A549 (cell line): ENCODE measurements at regions not wholly inside any gene's neighbourhood (a gene's known extent, or its start where the extent isn't known, plus 50 kb on each side); places are given as distances from the start of the nearest gene placed in this dataset.

Source experiments
- BHLHE40 ChIP-seq: IDR thresholded peaks from 2 replicates; pipeline ENCODE4 v1.6.1; 2012; ENCODE audit warnings: low read depth, low read length, inconsistent platforms
- CEBPB ChIP-seq, 2 experiments: fragments of >200 bp in 1 of 2; sonication (Bioruptor Twin) in 1 of 2; formaldehyde crosslinking in 1 of 2; IDR thresholded peaks; 2 replicates each; pipeline ENCODE4 v1.6.1; 2012 to 2016
- CTCF ChIP-seq: fragments of >200 bp; sonication (Bioruptor Twin); formaldehyde crosslinking; IDR thresholded peaks from 3 replicates; pipeline ENCODE4 v1.5.1; 2016
- E2F6 ChIP-seq: IDR thresholded peaks from 2 replicates; pipeline ENCODE4 v1.6.1; 2012; ENCODE audit warnings: low read depth, borderline replicate concordance
- EP300 ChIP-seq, 2 experiments: fragments of >200 bp; sonication (Bioruptor Twin); formaldehyde crosslinking; IDR thresholded peaks; 2 replicates in 1 of 2; 3 replicates in 1 of 2; pipeline ENCODE4 v1.6.1; 2016 to 2017
- ESRRA ChIP-seq: fragments of 150-350 bp; IDR thresholded peaks from 2 replicates; pipeline ENCODE4 v1.6.1; 2014; ENCODE audit warnings: mild to moderate bottlenecking, low read length, borderline replicate concordance
- JUN ChIP-seq, 2 experiments: fragments of >200 bp; sonication (Bioruptor Twin); formaldehyde crosslinking; IDR thresholded peaks; 2 replicates in 1 of 2; 3 replicates in 1 of 2; pipeline ENCODE4 v1.6.1; 2016 to 2017
- MAX ChIP-seq: IDR thresholded peaks from 2 replicates; pipeline ENCODE4 v1.6.1; 2012
- NR3C1 ChIP-seq: fragments of >200 bp; sonication (Bioruptor Twin); formaldehyde crosslinking; IDR thresholded peaks from 3 replicates; pipeline ENCODE4 v1.6.1; 2017
- POLR2A ChIP-seq: IDR thresholded peaks from 2 replicates; pipeline ENCODE4 v1.6.1; 2012; ENCODE audit warnings: mild to moderate bottlenecking, low read length
- RAD21 ChIP-seq, 2 experiments: fragments of >200 bp in 1 of 2; sonication (Bioruptor Twin) in 1 of 2; formaldehyde crosslinking in 1 of 2; IDR thresholded peaks in 1 of 2; conservative IDR thresholded peaks in 1 of 2; 2 replicates in 1 of 2; 3 replicates in 1 of 2; pipeline ENCODE4 v1.6.1; 2012 to 2018; ENCODE audit warnings: inconsistent platforms in 1 of 2
- ZFP36 ChIP-seq: fragments of 450-650 bp; IDR thresholded peaks from 2 replicates; pipeline ENCODE4 v1.6.1; 2014; ENCODE audit warnings: borderline replicate concordance; ENCODE audit not compliant: partially characterized antibody
- TF ChIP-seq, protein P1 (sequence below): fragments of 200-600 bp; sonication (generic); IDR thresholded peaks from 2 replicates; pipeline ENCODE4 v1.6.1; 2016; ENCODE audit warnings: antibody characterized with exemption, mild to moderate bottlenecking, moderate library complexity

DNA sequence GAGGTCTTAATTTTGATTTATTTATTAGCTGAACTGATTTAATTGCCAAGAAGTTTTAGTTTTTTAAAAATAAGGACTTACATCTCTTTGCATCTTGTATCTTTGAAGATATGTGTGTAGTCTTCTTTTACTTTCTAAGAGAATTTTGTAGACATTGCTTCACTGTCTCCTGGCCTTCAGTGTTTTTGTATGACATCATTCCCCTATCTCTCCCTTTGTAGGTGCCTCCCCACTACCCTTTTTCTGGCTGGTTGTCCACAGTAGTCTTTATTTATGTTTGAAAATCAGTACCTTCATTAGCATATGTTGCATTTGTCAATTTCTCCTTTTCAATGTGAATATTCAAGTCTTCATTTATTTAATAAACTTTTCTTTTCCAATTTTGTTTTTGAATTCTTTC is 64.1 kb upstream of the RAB18 start:
- TF ChIP-seq ZFP36 = no peak
- TF ChIP-seq CTCF = no peak
- no peak for TF ChIP-seq BHLHE40
- no peak for TF ChIP-seq ESRRA
- no peak for TF ChIP-seq POLR2A
- TF ChIP-seq NR3C1 = no peak
- no peak for TF ChIP-seq CEBPB (IDR thresholded peaks at IDR 0.05)
- no peak for TF ChIP-seq MAX
- TF ChIP-seq, protein P1, sequence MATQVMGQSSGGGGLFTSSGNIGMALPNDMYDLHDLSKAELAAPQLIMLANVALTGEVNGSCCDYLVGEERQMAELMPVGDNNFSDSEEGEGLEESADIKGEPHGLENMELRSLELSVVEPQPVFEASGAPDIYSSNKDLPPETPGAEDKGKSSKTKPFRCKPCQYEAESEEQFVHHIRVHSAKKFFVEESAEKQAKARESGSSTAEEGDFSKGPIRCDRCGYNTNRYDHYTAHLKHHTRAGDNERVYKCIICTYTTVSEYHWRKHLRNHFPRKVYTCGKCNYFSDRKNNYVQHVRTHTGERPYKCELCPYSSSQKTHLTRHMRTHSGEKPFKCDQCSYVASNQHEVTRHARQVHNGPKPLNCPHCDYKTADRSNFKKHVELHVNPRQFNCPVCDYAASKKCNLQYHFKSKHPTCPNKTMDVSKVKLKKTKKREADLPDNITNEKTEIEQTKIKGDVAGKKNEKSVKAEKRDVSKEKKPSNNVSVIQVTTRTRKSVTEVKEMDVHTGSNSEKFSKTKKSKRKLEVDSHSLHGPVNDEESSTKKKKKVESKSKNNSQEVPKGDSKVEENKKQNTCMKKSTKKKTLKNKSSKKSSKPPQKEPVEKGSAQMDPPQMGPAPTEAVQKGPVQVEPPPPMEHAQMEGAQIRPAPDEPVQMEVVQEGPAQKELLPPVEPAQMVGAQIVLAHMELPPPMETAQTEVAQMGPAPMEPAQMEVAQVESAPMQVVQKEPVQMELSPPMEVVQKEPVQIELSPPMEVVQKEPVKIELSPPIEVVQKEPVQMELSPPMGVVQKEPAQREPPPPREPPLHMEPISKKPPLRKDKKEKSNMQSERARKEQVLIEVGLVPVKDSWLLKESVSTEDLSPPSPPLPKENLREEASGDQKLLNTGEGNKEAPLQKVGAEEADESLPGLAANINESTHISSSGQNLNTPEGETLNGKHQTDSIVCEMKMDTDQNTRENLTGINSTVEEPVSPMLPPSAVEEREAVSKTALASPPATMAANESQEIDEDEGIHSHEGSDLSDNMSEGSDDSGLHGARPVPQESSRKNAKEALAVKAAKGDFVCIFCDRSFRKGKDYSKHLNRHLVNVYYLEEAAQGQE = no peak
- TF ChIP-seq RAD21 (conservative IDR thresholded peaks at IDR 0.05 in 1 of 2, IDR thresholded peaks at IDR 0.05 in 1 of 2) = no peak
- TF ChIP-seq E2F6 = no peak
- TF ChIP-seq JUN (IDR thresholded peaks at IDR 0.05) = no peak
- no peak for TF ChIP-seq EP300 (IDR thresholded peaks at IDR 0.05)
